ENCODE measurements at regions not wholly inside any gene's neighbourhood (a gene's known extent, or its start where the extent isn't known, plus 50 kb on each side); places are given as distances from the start of the nearest gene placed in this dataset.
"Not testable (repeated sequence)": the region's sequence is repeated elsewhere in the genome, so short reads cannot be mapped to it uniquely, and the experiment has no call there.

- DNase-seq: no peak
Measured at GRCh38 chr1:189936861-189937260, 540.8 kb downstream of the BRINP3 start.

- no peak for DNase-seq
Measured at GRCh38 chr1:189939967-189940366, 537.7 kb downstream of the BRINP3 start.

- DNase-seq: no peak
Measured at GRCh38 chr1:189941922-189942321, 535.7 kb downstream of the BRINP3 start.

- no peak for DNase-seq
Measured at GRCh38 chr1:189958756-189959155, 518.9 kb downstream of the BRINP3 start.

- no peak for DNase-seq
Measured at GRCh38 chr1:189960769-189961168, 516.9 kb downstream of the BRINP3 start.

GRCh38 chr1:189962181-189962580 is 515.5 kb downstream of the BRINP3 start:
- peak; percentile 54 for DNase-seq

GRCh38 chr1:189970331-189971230 is 507.1 kb downstream of the BRINP3 start:
- DNase-seq: no peak

GRCh38 chr1:189971656-189972055 is 506.0 kb downstream of the BRINP3 start:
- DNase-seq: no peak

- no peak for DNase-seq
Measured at GRCh38 chr1:189977184-189977583, 500.5 kb downstream of the BRINP3 start.

- no peak for DNase-seq
Measured at GRCh38 chr1:189983166-189983890, 494.3 kb downstream of the BRINP3 start.

- no peak for DNase-seq
Measured at GRCh38 chr1:189986516-189986915, 491.1 kb downstream of the BRINP3 start.

- no peak for DNase-seq
Measured at GRCh38 chr1:189987509-189987908, 490.2 kb downstream of the BRINP3 start.

- DNase-seq: no peak
Measured at GRCh38 chr1:189992856-189993255, 484.8 kb downstream of the BRINP3 start.

GRCh38 chr1:190000365-190000872 is 477.2 kb downstream of the BRINP3 start:
- DNase-seq: peak; percentile 12

GRCh38 chr1:190001187-190001586 is 476.5 kb downstream of the BRINP3 start:
- peak; percentile 6 for DNase-seq

- DNase-seq: no peak
Measured at GRCh38 chr1:190003376-190003775, 474.3 kb downstream of the BRINP3 start.

- no peak for DNase-seq
Measured at GRCh38 chr1:190011585-190011984, 466.1 kb downstream of the BRINP3 start.

GRCh38 chr1:190019151-190019550 is 458.5 kb downstream of the BRINP3 start:
- DNase-seq: not testable (repeated sequence)

- DNase-seq: no peak
Measured at GRCh38 chr1:190019717-190020116, 457.9 kb downstream of the BRINP3 start.

- no peak for DNase-seq
Measured at GRCh38 chr1:190022709-190023108, 455.0 kb downstream of the BRINP3 start.

- DNase-seq: no peak
Measured at GRCh38 chr1:190029441-190029840, 448.2 kb downstream of the BRINP3 start.

GRCh38 chr1:190043655-190044054 is 434.0 kb downstream of the BRINP3 start:
- DNase-seq: no peak

GRCh38 chr1:190046231-190046630 is 431.4 kb downstream of the BRINP3 start:
- DNase-seq: no peak

Measured in fibroblast of skin of back (primary cell).